K562 (cell line): ENCODE measurements at regions not wholly inside any gene's neighbourhood (a gene's known extent, or its start where the extent isn't known, plus 50 kb on each side); places are given as distances from the start of the nearest gene placed in this dataset.

Source experiments
- ATAC-seq: fragments of 200-7000 bp; cut with Tn5 transposase; 3 replicates; pipeline ENCODE4 v1.9.1; 2020; ENCODE audit warnings: moderate library complexity
- BruUV-seq: library from RNA; stranded (reverse); fragments of 400-500 nt; replicated peaks from 2 replicates; lab custom pipeline; 2021; lab: Mats Ljungman, UMichigan
- CTCF ChIA-PET: fragments of 300-600 bp; formaldehyde crosslinking; extraction: SDS; loops from one replicate; lab custom pipeline; 2021; ENCODE audit warnings: low intra/inter-chr PET ratio; lab: Yijun Ruan, JAX
- POLR2A ChIA-PET: fragments of 300-600, 350-650 bp; sonication (Branson Sonifier 250); formaldehyde crosslinking; extraction: SDS; loops from one replicate; lab custom pipeline; 2021; ENCODE audit warnings: antibody characterized with exemption, inconsistent platforms; lab: Yijun Ruan, JAX
- DNase-seq, 4 experiments: peaks; one replicate each; pipeline versions ENCODE4 v3.0.0 to v3.0.0-alpha.2; 2011 to 2018; ENCODE audit warnings: low spot score in 3 of 4, mixed read lengths in 3 of 4; ENCODE audit errors: extremely low read depth in 1 of 4
- FAIRE-seq: peaks from 2 replicates; lab custom pipeline; 2011; peaks lifted over from hg19 to GRCh38; lab: Jason Lieb, UNC
- H2AFZ ChIP-seq: 2 replicates; pipeline ENCODE4 v1.6.0; 2011; ENCODE audit warnings: low read depth, low read length, control low read depth, inconsistent platforms
- H3K27ac ChIP-seq: fragments of 200-600 bp; 3 replicates; pipeline ENCODE4 v1.8.0; 2011; ENCODE audit warnings: low read depth, mild to moderate bottlenecking, control low read depth, inconsistent platforms, low read length, moderate library complexity, mixed read lengths; ENCODE audit errors: extremely low read depth
- H3K27me3 ChIP-seq, 2 experiments: fragments of 300-600 bp in 1 of 2; 2 replicates in 1 of 2; 3 replicates in 1 of 2; pipeline versions ENCODE4 v1.6.0 to v1.8.0; 2011; ENCODE audit warnings: inconsistent platforms in 2 of 2, low read length in 2 of 2, mild to moderate bottlenecking in 1 of 2, mixed read lengths in 1 of 2, moderate library complexity in 1 of 2; ENCODE audit not compliant: control insufficient read depth in 2 of 2, insufficient read depth in 2 of 2
- H3K36me3 ChIP-seq: fragments of 300-600 bp; 3 replicates; pipeline ENCODE4 v1.8.0; 2011; ENCODE audit warnings: mild to moderate bottlenecking, low read length, inconsistent platforms; ENCODE audit not compliant: control insufficient read depth, insufficient read depth
- H3K4me1 ChIP-seq, 2 experiments: fragments of 200-600 bp in 1 of 2; replicated peaks in 1 of 2; 2 replicates in 1 of 2; 3 replicates in 1 of 2; pipeline versions ENCODE4 v1.5.1 to v1.8.0; 2011; ENCODE audit warnings: inconsistent platforms in 2 of 2, low read length in 2 of 2, mild to moderate bottlenecking in 1 of 2, mixed read lengths in 1 of 2, moderate library complexity in 1 of 2; ENCODE audit not compliant: control insufficient read depth in 2 of 2, insufficient read depth in 2 of 2
- H3K4me2 ChIP-seq: 2 replicates; pipeline ENCODE4 v1.6.1; 2011; ENCODE audit warnings: low read length, control low read depth, inconsistent platforms, mixed read lengths; ENCODE audit not compliant: insufficient read depth
- H3K4me3 ChIP-seq: fragments of 200-600 bp; sonication (generic), shearing (Covaris generic); 2 replicates; pipeline ENCODE4 v1.5.1; 2016; ENCODE audit warnings: control low read depth, inconsistent platforms
- H3K79me2 ChIP-seq: fragments of 200-600 bp; 3 replicates; pipeline ENCODE4 v1.8.0; 2011; ENCODE audit warnings: low read length, inconsistent platforms; ENCODE audit not compliant: control insufficient read depth, insufficient read depth
- H3K9ac ChIP-seq, 2 experiments: 2 replicates each; pipeline versions ENCODE4 v1.6.0 to v1.6.1; 2011; ENCODE audit warnings: low read depth in 2 of 2, low read length in 2 of 2, control low read depth in 1 of 2, inconsistent platforms in 1 of 2, mild to moderate bottlenecking in 1 of 2, mixed read lengths in 1 of 2; ENCODE audit not compliant: insufficient read depth in 1 of 2
- H3K9me1 ChIP-seq: one replicate; pipeline ENCODE4 v1.6.0; 2011; ENCODE audit warnings: inconsistent platforms, mild to moderate bottlenecking, low read length, moderate library complexity; ENCODE audit not compliant: control insufficient read depth, insufficient read depth
- H3K9me3 ChIP-seq: replicated peaks from 2 replicates; pipeline ENCODE4 v1.5.1; 2011; ENCODE audit warnings: low read depth, low read length, inconsistent platforms; ENCODE audit not compliant: control insufficient read depth, insufficient read depth
- H4K20me1 ChIP-seq: replicated peaks from 2 replicates; pipeline ENCODE4 v1.6.1; 2011; ENCODE audit warnings: low read length, inconsistent platforms, mixed read lengths; ENCODE audit not compliant: control insufficient read depth, insufficient read depth
- CEBPG ChIP-seq, 3 experiments: fragments of 200-800 bp in 1 of 3; sonication (Bioruptor generic) in 1 of 3; sonication (generic) in 1 of 3; formaldehyde crosslinking in 1 of 3; IDR thresholded peaks in 2 of 3; conservative IDR thresholded peaks in 1 of 3; 2 replicates each; pipeline versions ENCODE4 v1.6.1 to v1.8.0; 2016 to 2022; ENCODE audit warnings: missing compliant biosample characterization in 2 of 3, missing genetic modification characterization in 2 of 3, mild to moderate bottlenecking in 1 of 3, missing genetic modification reagents in 1 of 3
- HNRNPUL1 ChIP-seq: fragments of 200-400 bp; formaldehyde crosslinking; IDR thresholded peaks from 2 replicates; pipeline ENCODE4 v1.6.1; 2017; ENCODE audit warnings: low read length
- MED1 ChIP-seq: sonication (generic); formaldehyde crosslinking; IDR thresholded peaks from 2 replicates; pipeline ENCODE4 v1.8.1; 2023; ENCODE audit warnings: missing genetic modification reagents, borderline replicate concordance
- SMARCC2 ChIP-seq: fragments of 450-650 bp; IDR thresholded peaks from 2 replicates; pipeline ENCODE4 v1.6.1; 2017; ENCODE audit warnings: antibody characterized with exemption, moderate library complexity, mild to moderate bottlenecking, low read depth
- in situ Hi-C: fragments of 300-500 bp; cut with MboI; formaldehyde crosslinking; loops from 4 replicates; pipeline ENCODE4 v1.15.0; 2018; ENCODE audit warnings: inconsistent platforms, mixed read lengths
- intact Hi-C: fragments of 100-400 bp; cut with micrococcal nuclease; formaldehyde crosslinking; loops from 2 replicates; pipeline ENCODE4 v1.14.2; 2022
- TF ChIP-seq, protein P1 (sequence below): fragments of 450-650 bp; IDR thresholded peaks from 2 replicates; pipeline ENCODE4 v1.6.1; 2017; ENCODE audit warnings: antibody characterized with exemption

DNA sequence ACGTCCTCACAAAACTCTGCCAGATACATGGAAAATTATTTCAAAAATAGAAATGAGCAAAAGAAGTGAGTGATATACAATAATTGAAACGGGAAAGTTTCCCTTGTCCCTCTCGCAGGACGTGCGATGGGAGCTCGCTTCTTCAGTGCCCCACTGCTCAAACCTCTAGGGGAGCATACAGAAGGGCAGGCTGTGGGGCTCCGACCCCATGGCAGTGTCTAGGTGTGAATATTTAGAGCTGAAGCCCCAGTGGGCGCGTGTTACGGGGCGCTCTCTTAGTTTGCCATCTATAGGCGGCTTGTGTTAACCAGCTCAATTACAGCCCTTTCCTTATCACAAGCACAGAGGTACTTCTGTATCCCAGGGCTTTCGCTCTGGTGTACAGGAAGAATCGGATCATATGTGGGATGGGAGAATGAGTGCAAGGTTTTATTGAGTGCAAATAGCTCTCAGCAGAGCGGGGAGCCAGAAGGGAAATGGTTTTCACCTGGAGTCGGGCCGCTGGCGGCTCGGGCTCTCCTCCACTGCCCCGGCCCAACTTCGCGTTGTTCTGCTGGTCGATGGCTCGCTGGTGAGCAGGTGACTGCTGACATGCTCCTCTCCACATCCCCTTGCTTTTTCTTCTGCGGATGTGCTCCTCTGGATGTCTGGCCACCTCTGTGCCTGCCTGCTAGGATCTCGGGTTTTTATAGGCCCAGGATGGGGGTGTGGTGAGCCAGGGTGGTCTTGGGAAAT is 334.0 kb upstream of the PTPRD start (continued):
- TF ChIP-seq, protein P1, sequence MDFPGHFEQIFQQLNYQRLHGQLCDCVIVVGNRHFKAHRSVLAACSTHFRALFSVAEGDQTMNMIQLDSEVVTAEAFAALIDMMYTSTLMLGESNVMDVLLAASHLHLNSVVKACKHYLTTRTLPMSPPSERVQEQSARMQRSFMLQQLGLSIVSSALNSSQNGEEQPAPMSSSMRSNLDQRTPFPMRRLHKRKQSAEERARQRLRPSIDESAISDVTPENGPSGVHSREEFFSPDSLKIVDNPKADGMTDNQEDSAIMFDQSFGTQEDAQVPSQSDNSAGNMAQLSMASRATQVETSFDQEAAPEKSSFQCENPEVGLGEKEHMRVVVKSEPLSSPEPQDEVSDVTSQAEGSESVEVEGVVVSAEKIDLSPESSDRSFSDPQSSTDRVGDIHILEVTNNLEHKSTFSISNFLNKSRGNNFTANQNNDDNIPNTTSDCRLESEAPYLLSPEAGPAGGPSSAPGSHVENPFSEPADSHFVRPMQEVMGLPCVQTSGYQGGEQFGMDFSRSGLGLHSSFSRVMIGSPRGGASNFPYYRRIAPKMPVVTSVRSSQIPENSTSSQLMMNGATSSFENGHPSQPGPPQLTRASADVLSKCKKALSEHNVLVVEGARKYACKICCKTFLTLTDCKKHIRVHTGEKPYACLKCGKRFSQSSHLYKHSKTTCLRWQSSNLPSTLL = no peak
- TF ChIP-seq HNRNPUL1 = no peak
- no peak for TF ChIP-seq MED1

DNA sequence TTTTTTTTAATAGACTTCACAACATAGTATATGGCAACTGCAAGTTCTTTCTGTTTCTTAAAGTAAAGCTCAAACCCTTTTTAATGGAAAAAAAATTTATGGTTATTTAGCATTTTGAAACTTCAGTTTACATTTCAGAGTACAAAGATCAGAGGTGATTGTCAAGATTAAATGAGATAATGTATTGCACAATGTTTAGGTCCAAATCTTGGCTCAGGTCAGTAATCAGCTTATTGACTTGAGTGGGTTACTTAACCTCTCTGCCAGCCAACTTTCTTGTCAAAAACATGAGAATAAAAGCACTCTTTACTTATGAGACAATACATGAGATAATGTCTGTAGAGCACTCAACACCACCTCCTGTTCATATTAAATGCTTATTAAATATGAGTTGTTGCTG is 345.1 kb upstream of the PTPRD start:
- H3K4me3 ChIP-seq = no peak overlapping the region
- FAIRE-seq (no peak), DNase-seq (no peak), ATAC-seq (no peak)
- no peaks in the 10 kb centered on the region for H3K9me3 ChIP-seq
- no peaks in the 10 kb centered on the region for H3K27me3 ChIP-seq
- H3K79me2 ChIP-seq = no peaks in the 10 kb centered on the region
- no peak overlapping the region for H3K27ac ChIP-seq
- POLR2A ChIA-PET = no interaction called here
- H2AFZ ChIP-seq = no peak overlapping the region
- no peaks in the 10 kb centered on the region for H3K36me3 ChIP-seq
- no peaks in the 10 kb centered on the region for H3K9me1 ChIP-seq
- no peaks in the 10 kb centered on the region for H4K20me1 ChIP-seq
- BruUV-seq = no TSS peak
- H3K9ac ChIP-seq = no peak overlapping the region
- CTCF ChIA-PET = no interaction called here
- intact Hi-C loops = no loop called here
- H3K4me2 ChIP-seq = no peak overlapping the region
- TF ChIP-seq SMARCC2 (no peak), CEBPG (CRISPR knock-in tag; IDR thresholded peaks at IDR 0.05) (no peak), CEBPG (tag; conservative IDR thresholded peaks at IDR 0.05 in 1 of 2, IDR thresholded peaks at IDR 0.05 in 1 of 2) (peak in 1 of 2 experiments; percentile 30; a peak in 1 of 4 replicates)
- TF ChIP-seq, all 486 proteins: peak for 1
- in situ Hi-C loops = no loop called here
- H3K4me1 ChIP-seq = no peaks in the 10 kb centered on the region
